Endothelial cell (in vitro differentiated cells): ENCODE measurements at regions not wholly inside any gene's neighbourhood (a gene's known extent, or its start where the extent isn't known, plus 50 kb on each side); places are given as distances from the start of the nearest gene placed in this dataset.

ENCODE experiments used
- DNase-seq: peaks from one replicate; pipeline ENCODE4 v3.0.0; 2021; ENCODE audit warnings: low spot score
- H3K27ac Mint-ChIP-seq: one replicate; pipeline ENCODE4 v1.8.0; 2021; ENCODE audit warnings: mixed read lengths, inconsistent platforms; ENCODE audit not compliant: unreplicated experiment
- H3K27me3 Mint-ChIP-seq: one replicate; pipeline ENCODE4 v1.8.0; 2021; ENCODE audit warnings: mild to moderate bottlenecking, moderate library complexity, mixed read lengths, inconsistent platforms; ENCODE audit not compliant: unreplicated experiment
- H3K36me3 Mint-ChIP-seq: one replicate; pipeline ENCODE4 v1.8.0; 2021; ENCODE audit warnings: mild to moderate bottlenecking, low read depth, mixed read lengths, inconsistent platforms; ENCODE audit not compliant: unreplicated experiment
- H3K4me1 Mint-ChIP-seq: one replicate; pipeline ENCODE4 v1.8.0; 2021; ENCODE audit warnings: mild to moderate bottlenecking, mixed read lengths, inconsistent platforms; ENCODE audit not compliant: unreplicated experiment
- H3K4me3 Mint-ChIP-seq: one replicate; pipeline ENCODE4 v1.8.0; 2021; ENCODE audit warnings: mild to moderate bottlenecking, mixed read lengths, inconsistent platforms; ENCODE audit not compliant: unreplicated experiment
- H3K9me3 Mint-ChIP-seq: one replicate; pipeline ENCODE4 v1.8.0; 2021; ENCODE audit warnings: mixed read lengths, inconsistent platforms; ENCODE audit not compliant: unreplicated experiment
- CTCF ChIP-seq: fragments of 200-600 bp; sonication (generic); IDR thresholded peaks from one replicate; pipeline ENCODE4 v1.5.0; 2021; ENCODE audit warnings: antibody characterized with exemption; ENCODE audit not compliant: unreplicated experiment

- no peak for DNase-seq
- H3K27ac Mint-ChIP-seq = no peak overlapping the region
- peaks cover 14% of the 10 kb centered on the region for H3K36me3 Mint-ChIP-seq
- no peak overlapping the region for H3K4me3 Mint-ChIP-seq
- H3K4me1 Mint-ChIP-seq = peaks cover 10% of the 10 kb centered on the region
- no peaks in the 10 kb centered on the region for H3K9me3 Mint-ChIP-seq
- peaks cover 12% of the 10 kb centered on the region for H3K27me3 Mint-ChIP-seq
- TF ChIP-seq CTCF = no peak
Observed at GRCh38 chr16:31698901-31699300, 171.2 kb downstream of the AHSP start.

- TF ChIP-seq CTCF = no peak
- peaks cover 12% of the 10 kb centered on the region for H3K27me3 Mint-ChIP-seq
- no peaks in the 10 kb centered on the region for H3K9me3 Mint-ChIP-seq
- no peak overlapping the region for H3K27ac Mint-ChIP-seq
- peaks cover 14% of the 10 kb centered on the region for H3K36me3 Mint-ChIP-seq
- H3K4me1 Mint-ChIP-seq = peaks cover 10% of the 10 kb centered on the region
- DNase-seq = no peak
- H3K4me3 Mint-ChIP-seq = no peak overlapping the region
Observed at GRCh38 chr16:31699601-31700000, 171.9 kb downstream of the AHSP start.

- DNase-seq = no peak
- Mint-ChIP-seq H3K9me3 (no peaks in the 10 kb centered on the region), H3K27me3 (peaks cover 12% of the 10 kb centered on the region), H3K27ac (no peak overlapping the region), H3K4me1 (peaks cover 10% of the 10 kb centered on the region), H3K36me3 (peaks cover 17% of the 10 kb centered on the region), H3K4me3 (peak overlapping the region; percentile 90)
- no peak for TF ChIP-seq CTCF
Observed at GRCh38 chr16:31700200-31700529, 172.5 kb downstream of the AHSP start.

- H3K36me3 Mint-ChIP-seq = peaks cover 18% of the 10 kb centered on the region
- peak overlapping the region; percentile 91 for H3K4me3 Mint-ChIP-seq
- DNase-seq = peak; percentile 73
- H3K27me3 Mint-ChIP-seq = peaks cover 12% of the 10 kb centered on the region
- no peaks in the 10 kb centered on the region for H3K9me3 Mint-ChIP-seq
- peak overlapping the region; percentile 37 for H3K27ac Mint-ChIP-seq
- TF ChIP-seq CTCF = no peak
- H3K4me1 Mint-ChIP-seq = peaks cover 10% of the 10 kb centered on the region
Observed at GRCh38 chr16:31700530-31701388, 172.8 kb upstream of the ZNF267 start.

GRCh38 chr16:31701734-31702133 is 171.9 kb upstream of the ZNF267 start:
- no peaks in the 10 kb centered on the region for H3K9me3 Mint-ChIP-seq
- DNase-seq = no peak
- H3K4me3 Mint-ChIP-seq = peak overlapping the region; percentile 91
- H3K36me3 Mint-ChIP-seq = peaks cover 18% of the 10 kb centered on the region
- H3K27me3 Mint-ChIP-seq = peaks cover 12% of the 10 kb centered on the region
- H3K27ac Mint-ChIP-seq = no peak overlapping the region
- no peak for TF ChIP-seq CTCF
- peaks cover 10% of the 10 kb centered on the region for H3K4me1 Mint-ChIP-seq
